HG03558 (cell line): ENCODE measurements at regions not wholly inside any gene's neighbourhood (a gene's known extent, or its start where the extent isn't known, plus 50 kb on each side); places are given as distances from the start of the nearest gene placed in this dataset.

Source experiments
- ATAC-seq: cut with Tn5 transposase; IDR thresholded peaks from one replicate; pipeline ENCODE4 v1.9.1; 2021; ENCODE audit warnings: moderate number of reproducible peaks; ENCODE audit not compliant: unreplicated experiment; ENCODE audit errors: extremely low read depth

DNA sequence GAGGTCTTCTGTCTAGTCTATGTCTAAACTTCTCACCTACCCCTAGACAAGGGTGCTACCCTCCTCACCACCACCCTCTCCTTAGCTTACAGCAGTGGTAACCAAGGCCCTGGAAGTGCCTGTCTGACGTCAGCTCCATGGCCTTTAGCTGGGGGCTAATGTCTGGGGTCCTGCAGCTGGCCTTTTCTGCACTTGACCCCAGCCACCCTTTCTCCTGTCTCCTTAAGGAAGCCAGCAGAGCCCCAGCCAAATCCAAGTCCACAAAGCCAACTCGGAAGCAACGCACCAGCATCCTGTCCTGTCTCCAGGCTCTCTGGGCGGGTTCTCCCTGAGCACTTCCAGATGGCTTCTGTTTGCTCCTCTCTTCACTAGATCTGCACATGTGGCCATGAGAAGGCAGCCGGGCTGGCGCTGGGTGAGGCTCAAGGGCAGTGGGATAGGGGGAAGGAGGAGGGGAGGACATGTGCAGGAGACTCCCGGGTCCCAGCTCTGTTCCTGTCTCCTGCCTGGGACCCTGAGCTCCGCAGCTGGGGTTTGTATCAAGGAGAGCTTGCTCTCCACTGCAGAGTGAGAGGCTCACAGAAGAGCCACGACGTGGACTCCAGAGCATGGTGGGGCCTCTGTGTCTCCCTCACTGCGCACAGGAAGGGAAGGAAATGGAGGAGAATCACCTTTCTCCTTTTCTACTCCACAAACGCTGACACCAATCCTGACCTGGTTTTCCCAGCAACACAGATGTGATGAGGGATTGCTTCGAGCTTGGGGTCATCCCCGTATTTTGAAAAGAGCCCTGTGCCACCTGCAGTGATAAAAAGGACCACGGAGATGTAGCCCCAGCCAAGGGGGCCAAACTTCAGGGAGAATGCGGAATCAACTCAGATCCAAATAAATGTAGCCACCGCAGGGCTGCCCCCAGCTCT, 204.2 kb downstream of the USP12 start:
- no peak for ATAC-seq

DNA sequence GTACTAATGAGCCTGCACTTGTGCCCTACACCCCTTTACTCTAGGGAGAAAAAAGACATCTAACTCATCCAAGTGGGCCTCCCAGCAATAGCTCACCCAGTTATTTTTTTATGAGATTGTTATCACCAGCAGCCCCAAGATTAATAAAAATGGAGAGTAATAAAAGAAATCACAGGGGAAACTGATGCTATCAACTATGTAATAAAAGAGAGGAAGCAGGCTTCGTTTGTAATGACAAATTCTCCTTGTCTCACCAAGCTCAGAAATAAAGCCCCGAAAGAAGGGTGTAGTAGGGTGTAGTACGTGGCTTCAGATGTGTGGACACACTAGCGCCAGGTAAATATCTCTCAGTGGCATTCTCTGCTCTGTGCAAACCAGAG, 204.9 kb downstream of the USP12 start:
- ATAC-seq: no peak

DNA sequence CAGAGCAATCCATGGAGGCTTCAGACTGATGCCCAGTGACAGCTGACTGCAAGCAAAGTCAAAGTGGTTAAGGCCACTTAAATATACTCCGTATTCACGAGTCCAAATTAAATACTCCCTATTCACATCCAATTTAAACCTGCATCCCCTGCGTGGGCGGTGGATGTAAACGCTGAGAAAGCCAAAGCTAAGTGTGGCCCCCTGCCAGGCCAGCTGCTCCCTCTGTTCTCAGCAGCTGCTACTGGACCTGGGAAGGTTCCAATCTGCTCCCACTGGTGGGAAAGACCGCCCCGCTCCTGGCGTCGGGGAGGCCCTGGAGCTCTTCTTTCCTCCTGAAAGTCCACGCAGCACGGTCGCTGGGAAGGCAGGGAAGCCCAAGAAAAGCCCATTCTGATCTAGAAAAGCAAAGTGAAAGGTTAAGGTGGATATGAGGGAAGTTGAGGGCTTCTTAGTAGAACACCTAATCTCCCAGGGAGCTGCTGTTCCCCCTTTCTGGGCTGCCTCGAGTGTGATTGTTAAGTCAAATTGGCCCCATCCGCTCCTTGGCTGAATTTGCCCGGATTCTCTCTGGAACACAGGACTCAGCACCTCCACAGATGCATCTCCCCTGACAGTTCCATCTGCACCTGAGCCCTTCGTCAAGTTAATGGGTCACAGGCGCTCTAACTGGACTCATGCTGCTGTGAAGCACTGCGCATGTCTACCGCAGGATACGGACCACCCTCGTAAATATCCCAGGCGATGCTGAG, 205.5 kb downstream of the USP12 start:
- no peak for ATAC-seq

DNA sequence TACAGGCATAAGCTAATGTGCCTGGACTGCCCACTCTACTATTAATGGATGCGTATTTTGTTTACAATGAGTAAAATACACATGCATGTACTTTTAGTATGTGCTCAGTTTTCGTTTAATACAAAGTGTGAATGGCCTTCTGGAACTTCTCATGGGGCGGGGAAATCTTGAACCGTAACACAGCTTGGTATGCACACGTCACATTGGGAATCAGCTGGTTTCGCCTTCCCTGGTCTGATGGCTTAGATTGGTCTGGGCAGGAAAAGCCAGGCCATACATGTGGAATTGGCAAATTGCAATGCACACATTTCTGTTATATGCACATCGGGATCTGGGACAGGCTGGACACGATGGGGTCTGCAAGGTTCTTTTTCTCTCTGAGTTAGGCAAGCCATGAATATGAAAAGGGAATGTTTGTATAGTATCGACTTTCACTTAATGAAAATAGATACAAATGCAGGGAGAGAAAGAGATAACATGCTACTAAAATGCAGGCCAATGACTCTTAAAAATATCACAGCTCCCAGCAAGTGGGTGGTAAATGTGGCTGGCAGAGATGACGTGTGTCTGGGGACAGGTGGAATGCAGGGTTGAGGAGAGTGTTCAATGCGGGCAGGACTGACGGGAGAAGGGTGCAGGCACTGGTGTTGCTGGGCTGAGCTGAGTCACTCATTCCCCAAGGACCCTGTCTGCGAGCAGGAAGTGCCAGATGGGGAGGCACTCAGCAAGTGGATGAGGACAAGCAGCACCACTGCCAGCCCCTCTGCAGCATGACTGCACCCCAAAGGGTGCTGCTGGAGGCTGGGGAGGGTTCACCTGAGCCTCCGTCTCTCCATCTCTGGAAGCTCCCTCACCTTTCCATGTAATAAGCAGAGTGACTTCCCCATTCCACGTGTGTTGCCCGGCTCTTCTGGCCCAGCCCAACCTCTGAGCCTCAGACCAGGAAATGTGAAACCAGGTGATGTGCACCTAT, 204.0 kb upstream of the GPR12 start:
- no peak for ATAC-seq

DNA sequence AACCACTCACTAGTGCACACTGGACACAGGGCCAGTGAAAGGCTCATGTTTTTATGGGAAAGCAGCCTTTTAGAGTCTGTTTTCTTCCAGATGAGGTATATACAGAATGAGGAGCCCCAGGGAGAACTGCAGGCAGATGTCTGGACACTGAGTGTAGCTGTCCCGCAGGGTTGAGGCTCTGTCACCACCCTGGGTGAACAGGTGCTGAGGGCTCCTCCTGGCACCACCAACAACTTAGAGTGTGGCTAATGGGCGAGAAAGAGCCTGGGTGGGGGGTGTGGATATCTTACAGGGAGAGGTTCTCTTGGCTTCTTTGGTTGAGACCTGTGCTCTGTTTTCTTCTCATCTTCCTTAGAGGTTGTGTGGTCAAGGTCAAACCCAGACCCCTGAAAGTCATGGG, 202.1 kb upstream of the GPR12 start:
- no peak for ATAC-seq

DNA sequence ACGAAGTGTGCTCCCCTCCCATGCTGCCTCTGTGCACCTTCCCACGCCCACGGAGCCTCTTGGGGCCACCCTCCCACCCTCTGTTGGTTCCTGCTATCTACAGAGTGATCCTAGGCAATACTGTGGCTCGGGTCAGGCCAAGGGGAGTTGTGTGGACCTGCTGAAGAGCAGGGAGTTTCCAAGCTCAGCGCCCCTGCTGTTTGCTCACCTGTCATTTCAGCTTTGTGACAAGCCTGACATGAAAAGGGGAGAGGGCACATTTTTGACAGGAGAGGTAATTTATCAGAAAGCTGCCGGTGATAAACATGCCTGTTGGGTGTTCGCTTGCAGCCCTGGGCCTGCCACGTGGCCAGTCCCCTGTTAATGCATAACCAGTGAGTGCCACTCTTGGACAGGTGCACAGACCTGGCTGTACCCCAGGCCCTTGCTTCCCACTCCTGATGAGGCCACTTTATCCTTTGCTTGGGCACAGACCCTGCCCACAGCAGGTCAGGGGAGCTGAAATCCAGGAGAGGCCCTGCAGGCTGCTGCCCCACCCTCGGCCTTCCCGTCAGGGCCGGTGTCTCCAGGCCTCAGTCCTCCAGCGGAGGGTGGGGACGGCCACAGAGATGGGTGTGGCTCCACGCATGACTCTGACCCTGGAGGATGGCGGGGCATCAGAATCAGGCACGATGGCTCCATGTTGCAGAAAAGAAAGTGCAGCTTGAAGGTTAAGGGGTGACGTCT, 201.5 kb upstream of the GPR12 start:
- ATAC-seq: no peak

DNA sequence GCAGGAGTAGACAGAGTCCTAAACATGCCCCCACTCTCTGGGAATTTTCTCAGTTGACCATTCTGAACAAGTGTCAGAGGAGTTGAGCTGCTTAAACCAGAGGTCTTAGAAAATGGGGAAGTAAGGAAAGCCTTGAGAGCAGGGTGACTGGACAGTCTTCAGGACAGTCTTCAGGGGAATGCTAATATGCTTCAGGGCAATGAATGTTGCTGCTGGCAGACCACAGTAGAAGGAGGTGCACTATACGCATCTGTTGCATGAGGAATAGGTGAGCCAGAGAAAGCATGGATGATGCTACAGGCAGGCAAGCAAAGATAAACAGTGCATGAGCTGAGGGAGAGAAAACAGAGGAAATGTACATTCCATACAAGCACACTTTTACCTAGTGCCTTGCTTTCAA, 196.6 kb upstream of the GPR12 start:
- no peak for ATAC-seq

DNA sequence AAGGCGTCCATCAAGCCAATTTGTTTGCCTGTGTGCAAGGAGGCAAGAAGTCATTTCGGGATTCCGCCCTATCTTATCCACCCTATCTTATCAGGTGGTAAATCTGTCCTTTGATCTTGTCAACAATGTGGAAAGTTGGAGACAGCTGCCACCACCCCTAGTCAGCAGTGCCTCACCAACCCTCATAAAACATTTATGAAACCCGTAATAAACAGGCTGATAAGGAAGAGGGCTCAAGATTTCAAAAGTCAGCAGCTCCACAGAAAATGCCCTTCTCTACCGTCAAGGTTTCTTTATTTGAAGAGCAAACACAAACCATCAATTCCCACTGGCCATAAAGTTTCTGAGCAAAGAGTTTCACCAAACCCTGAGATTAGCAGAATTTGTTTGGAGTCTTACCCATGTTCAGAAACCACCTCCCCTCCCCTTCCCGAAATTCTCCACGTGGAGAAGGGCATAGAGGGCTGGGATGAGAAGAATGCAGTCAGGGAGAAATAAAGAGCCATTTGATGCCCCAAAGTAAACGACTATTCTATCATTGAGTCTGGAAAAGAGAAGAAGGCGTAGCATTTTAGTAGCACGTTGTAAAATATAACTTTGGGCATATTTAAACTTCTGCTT, 196.0 kb upstream of the GPR12 start:
- ATAC-seq: no peak

DNA sequence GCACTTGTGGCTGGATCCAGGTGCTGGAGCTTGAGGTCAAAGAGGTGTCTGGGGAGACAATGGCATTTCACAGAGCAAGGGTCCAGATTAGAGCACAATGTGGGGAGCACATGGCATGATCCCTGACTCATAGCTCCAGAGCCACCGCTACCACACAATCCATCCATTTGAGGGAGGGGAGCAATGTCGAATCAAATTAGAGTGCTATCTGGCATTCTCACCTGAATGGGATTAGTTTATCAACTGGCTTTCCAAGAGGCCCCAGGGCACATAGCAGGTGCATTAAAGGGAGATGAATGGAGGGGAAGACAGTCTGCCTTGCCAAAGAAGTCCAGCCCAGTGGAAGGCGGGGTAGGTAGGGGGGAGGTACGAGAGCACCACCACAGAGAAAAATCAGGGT, 194.4 kb upstream of the GPR12 start:
- ATAC-seq: no peak

DNA sequence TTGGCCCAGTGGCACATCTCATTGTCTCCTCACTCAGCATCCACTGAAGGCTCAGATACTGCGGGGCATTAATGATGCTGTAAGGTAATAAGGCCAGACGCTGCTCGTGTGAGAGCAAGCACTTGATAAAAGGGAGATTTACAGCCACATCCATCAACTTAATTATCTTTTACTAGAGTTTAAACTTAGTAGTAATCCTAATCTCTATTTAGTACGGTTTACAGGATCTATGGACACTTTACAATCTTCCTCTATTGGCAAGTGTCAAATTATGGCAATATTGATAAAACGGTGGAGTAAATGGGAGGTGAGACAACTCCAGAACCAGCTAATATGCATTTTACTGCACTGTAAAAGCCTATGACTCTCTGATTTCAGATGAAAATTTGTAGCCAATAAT, 192.7 kb upstream of the GPR12 start:
- no peak for ATAC-seq

DNA sequence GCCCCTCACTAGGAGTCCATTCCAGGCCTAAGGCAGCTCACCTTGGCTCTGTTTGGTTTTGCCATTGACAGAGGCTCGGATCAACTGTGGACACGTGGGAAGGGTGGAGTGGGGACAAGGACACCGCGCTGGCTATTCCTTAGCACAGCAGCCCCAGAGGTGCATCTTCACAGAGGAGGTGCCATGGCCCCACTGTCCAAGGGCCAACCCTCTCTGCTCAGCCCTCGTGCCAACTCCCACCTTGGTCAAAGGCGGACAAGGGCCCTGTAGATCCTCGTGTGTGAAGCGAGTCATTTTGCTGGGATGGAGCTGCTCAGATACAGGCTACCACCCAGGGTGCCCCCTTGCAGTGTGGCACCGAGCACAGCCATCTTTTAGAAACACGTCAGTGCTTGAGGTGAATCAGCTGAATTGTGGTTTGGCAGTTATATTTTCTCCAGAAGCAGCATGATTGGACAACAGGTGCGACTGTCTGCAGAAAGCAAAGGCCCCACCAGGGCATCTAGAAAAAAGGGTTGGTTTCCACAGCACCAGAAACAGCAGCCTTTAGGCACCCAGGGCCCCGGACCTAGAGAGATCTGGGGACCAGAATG, 192.1 kb upstream of the GPR12 start:
- no peak for ATAC-seq

DNA sequence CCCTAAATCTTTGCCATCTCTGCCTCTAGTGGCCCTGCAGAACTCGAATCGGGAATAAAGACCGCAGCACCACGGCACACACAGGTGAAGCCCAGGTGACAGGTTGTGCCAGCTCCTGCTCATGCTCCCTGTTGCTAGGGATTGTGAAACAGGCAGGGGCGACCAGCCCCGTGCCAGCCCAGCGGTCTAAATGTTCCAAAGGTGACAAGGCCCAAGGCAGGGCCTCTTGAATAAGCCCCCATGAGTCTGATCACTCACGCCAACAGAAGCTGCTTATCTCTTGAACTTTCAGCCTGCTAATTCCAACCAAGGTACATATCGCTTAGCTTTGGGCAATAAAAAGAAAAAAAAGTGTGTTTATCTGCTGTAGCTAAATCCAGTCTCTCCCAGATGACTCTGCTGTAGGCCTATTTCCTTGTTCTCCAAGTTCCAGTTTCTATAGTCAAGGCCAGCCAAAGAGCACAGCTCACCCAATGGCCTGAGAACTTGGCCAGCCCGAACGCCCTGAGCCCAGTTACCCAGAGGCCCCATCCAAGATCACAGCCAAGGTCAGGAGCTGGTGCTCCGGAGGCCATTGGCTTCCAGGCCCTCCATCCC, 191.1 kb upstream of the GPR12 start:
- ATAC-seq: no peak

DNA sequence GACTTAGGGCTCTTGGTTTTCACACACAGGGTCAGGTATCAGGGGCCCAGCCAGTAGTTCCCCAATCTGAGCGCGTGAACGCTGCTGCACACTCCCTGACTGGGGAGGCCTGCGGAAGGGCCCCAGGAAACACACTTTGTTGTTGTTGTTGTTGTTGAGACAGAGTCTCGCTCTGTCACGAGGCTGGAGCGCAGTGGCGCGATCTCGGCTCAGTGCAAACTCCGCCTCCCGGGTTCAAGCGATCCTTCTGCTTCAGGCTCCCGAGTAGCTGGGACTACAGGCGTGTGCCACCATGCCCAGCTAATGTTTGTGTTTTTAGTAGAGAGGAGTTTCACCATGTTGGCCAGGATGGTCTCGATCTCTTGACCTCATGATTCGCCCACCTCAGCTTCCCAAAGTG, 190.4 kb upstream of the GPR12 start:
- no peak for ATAC-seq

DNA sequence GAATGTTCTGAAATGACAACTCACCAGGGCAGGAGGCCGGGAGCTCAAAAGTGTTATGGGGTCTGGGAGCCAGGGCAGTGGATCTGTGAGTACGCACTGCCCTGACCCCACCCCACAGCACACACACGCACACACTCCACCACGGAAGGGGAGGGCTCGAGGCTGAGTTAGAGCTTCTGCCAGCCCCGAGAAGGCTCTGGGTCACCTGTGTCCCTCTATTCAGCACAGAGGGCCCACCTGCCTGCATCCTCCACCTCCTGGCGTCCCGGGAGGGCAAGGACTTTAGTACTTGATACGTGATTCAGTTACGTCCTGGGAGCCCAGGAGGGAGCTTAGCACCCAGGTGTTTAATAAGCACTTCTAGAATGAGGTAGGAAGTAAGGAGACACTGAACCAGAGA, 190.0 kb upstream of the GPR12 start:
- no peak for ATAC-seq

DNA sequence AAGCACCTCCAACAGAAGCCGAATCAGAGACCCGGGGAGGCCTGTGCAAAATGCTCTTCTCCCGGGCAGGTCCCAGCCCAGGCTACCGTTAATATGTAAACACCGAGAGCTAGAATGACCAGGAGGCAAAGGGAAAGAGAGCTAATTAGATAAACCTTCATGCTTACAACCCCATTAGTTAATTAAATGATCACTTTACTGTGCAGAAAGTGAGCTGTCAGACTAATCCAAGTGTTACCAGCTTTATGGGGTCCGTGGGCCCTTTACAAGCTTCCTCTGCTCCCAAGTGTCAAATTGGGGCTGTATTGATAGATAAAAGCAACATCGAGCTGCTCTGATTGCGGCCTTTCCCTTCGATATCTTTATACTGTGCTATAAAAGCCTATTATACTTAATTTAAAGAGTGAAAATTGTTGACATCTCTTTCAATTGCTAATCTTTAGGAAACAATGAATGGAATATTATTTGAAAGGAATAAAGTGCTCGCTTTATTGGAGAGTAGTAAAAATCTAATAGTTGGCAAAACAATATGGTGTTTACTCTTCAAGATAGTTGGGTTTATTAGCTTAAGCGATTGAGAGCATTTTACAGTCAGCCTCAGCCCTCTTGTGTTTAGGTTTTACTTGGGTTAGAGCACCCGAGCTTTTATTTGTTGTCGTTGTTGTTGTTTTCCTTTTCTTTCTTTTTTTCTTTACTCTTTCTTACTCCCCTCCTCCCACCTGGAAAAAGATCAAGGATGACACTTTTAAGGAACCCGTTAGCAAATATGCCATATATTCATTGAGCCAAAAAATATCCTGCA, 189.3 kb upstream of the GPR12 start:
- no peak for ATAC-seq

DNA sequence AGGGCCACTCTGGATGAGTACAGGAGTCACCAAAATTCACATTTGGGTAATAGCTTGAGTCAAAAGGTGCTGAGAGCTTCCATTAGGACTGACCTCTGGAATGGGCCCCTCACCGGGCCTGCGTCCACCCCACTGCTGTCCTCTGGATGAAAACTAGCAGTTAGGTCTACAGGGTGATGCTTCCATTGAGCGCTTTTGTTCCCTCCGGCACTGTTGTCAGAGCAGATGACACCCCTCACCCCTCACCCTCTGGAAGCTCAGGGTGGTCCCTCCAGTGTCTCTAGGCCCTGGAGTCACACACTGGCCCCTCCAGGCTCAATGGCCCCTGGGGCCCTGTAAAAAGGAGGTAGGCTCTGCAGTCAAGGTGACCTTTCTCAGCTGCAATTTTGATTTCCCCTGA, 187.8 kb upstream of the GPR12 start:
- ATAC-seq: no peak

DNA sequence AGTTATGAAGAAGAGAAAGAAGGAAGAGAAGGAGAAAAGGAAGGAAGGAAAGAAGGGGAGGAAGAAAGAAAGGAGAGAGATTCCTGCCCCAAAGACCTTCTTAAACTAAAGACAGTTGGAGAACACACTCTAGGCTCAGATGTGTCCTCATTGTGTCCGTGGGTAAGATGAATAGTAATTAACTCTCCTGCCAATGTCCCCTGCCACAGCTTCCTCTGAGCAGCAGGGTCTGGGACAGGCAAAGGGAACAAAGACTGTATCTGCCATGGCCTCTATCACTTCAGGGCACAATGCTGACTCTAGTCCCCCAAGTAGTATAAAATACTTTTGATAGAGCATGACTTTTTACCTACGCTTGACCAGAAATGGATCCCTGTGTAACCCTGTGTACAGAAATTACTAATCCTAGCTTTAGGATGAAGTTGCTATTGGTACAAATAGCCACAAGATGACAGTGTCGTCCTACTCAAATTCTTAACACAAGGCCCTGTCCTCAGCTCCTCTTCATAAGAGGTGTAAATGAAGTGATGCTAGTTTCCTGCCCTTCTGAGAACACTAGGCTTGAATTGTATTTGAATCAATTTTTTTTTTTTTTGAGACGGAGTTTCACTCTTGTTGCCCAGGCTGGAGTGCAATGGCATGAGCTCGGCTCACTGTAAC, 186.2 kb upstream of the GPR12 start:
- ATAC-seq: no peak
